HepG2 (cell line): ENCODE measurements at regions not wholly inside any gene's neighbourhood (a gene's known extent, or its start where the extent isn't known, plus 50 kb on each side); places are given as distances from the start of the nearest gene placed in this dataset.

ENCODE experiments used
- ARNT ChIP-seq: fragments of 450-650 bp; IDR thresholded peaks from 2 replicates; pipeline ENCODE4 v1.6.1; 2017
- ARNTL ChIP-seq: sonication (generic); formaldehyde crosslinking; IDR thresholded peaks from 2 replicates; pipeline ENCODE4 v1.4.0; 2020; ENCODE audit warnings: mild to moderate bottlenecking, missing genetic modification reagents
- BCL6 ChIP-seq: IDR thresholded peaks from 2 replicates; pipeline ENCODE4 v1.6.1; 2016; ENCODE audit warnings: missing genetic modification reagents, missing compliant biosample characterization
- CEBPG ChIP-seq: IDR thresholded peaks from 2 replicates; pipeline ENCODE4 v1.6.1; 2016
- DNMT1 ChIP-seq: sonication (generic); formaldehyde crosslinking; IDR thresholded peaks from 2 replicates; pipeline ENCODE4 v1.5.1; 2020; ENCODE audit warnings: mild to moderate bottlenecking, missing genetic modification reagents
- ESRRA ChIP-seq: sonication (generic); formaldehyde crosslinking; IDR thresholded peaks from 2 replicates; pipeline ENCODE4 v1.5.1; 2020; ENCODE audit warnings: mild to moderate bottlenecking, low read depth, missing genetic modification reagents
- JARID2 ChIP-seq: sonication (generic); formaldehyde crosslinking; IDR thresholded peaks from 2 replicates; pipeline ENCODE4 v1.8.1; 2023; ENCODE audit warnings: missing genetic modification reagents, inconsistent platforms; ENCODE audit not compliant: insufficient replicate concordance
- MIXL1 ChIP-seq: IDR thresholded peaks from 2 replicates; pipeline ENCODE4 v1.6.1; 2016
- NCOR1 ChIP-seq: fragments of 200-600 bp; sonication (generic); IDR thresholded peaks from 2 replicates; pipeline ENCODE4 v1.7.0; 2017; ENCODE audit warnings: antibody characterized with exemption, low read length, borderline replicate concordance
- NONO ChIP-seq, 2 experiments: fragments of 450-650 bp in 1 of 2; sonication (generic) in 1 of 2; formaldehyde crosslinking in 1 of 2; IDR thresholded peaks in 1 of 2; conservative IDR thresholded peaks in 1 of 2; 2 replicates each; pipeline versions ENCODE4 v1.6.1 to v1.8.0; 2017 to 2022; ENCODE audit warnings: mild to moderate bottlenecking in 1 of 2, missing genetic modification reagents in 1 of 2, moderate library complexity in 1 of 2
- PCBP2 ChIP-seq: fragments of 200-400 bp; formaldehyde crosslinking; optimal IDR thresholded peaks from 2 replicates; pipeline ENCODE3; 2018; ENCODE audit warnings: low read length, low read depth; ENCODE audit not compliant: poor library complexity, severe bottlenecking
- RFXANK ChIP-seq: IDR thresholded peaks from 2 replicates; pipeline ENCODE4 v1.6.1; 2016
- STAG1 ChIP-seq: sonication (generic); formaldehyde crosslinking; IDR thresholded peaks from 2 replicates; pipeline ENCODE4 v1.4.0; 2020; ENCODE audit warnings: missing genetic modification reagents
- ZKSCAN1 ChIP-seq: fragments of 150-350 bp; IDR thresholded peaks from 2 replicates; pipeline ENCODE4 v1.6.1; 2014; ENCODE audit warnings: low read length
- ZNF12 ChIP-seq: sonication (generic); formaldehyde crosslinking; IDR thresholded peaks from 2 replicates; pipeline ENCODE4 v1.5.0; 2020; ENCODE audit warnings: missing genetic modification reagents
- TF ChIP-seq, protein P1 (sequence below): sonication (generic); formaldehyde crosslinking; IDR thresholded peaks from 2 replicates; pipeline ENCODE4 v1.4.0; 2020; ENCODE audit warnings: missing genetic modification reagents, borderline replicate concordance
- TF ChIP-seq, protein P2 (sequence below): IDR thresholded peaks from 2 replicates; pipeline ENCODE4 v1.6.1; 2012; ENCODE audit warnings: inconsistent platforms
- TF ChIP-seq, protein P3 (sequence below): sonication (generic); formaldehyde crosslinking; IDR thresholded peaks from 2 replicates; pipeline ENCODE4 v1.4.0; 2020; ENCODE audit warnings: mild to moderate bottlenecking, missing genetic modification reagents
- TF ChIP-seq, protein P4 (sequence below): sonication (generic); formaldehyde crosslinking; IDR thresholded peaks from 2 replicates; pipeline ENCODE4 v1.5.0; 2020; ENCODE audit warnings: mild to moderate bottlenecking, missing genetic modification reagents
- TF ChIP-seq, protein P5 (sequence below): sonication (generic); formaldehyde crosslinking; IDR thresholded peaks from 2 replicates; pipeline ENCODE4 v1.5.1; 2020; ENCODE audit warnings: missing genetic modification reagents, mild to moderate bottlenecking, borderline replicate concordance

DNA sequence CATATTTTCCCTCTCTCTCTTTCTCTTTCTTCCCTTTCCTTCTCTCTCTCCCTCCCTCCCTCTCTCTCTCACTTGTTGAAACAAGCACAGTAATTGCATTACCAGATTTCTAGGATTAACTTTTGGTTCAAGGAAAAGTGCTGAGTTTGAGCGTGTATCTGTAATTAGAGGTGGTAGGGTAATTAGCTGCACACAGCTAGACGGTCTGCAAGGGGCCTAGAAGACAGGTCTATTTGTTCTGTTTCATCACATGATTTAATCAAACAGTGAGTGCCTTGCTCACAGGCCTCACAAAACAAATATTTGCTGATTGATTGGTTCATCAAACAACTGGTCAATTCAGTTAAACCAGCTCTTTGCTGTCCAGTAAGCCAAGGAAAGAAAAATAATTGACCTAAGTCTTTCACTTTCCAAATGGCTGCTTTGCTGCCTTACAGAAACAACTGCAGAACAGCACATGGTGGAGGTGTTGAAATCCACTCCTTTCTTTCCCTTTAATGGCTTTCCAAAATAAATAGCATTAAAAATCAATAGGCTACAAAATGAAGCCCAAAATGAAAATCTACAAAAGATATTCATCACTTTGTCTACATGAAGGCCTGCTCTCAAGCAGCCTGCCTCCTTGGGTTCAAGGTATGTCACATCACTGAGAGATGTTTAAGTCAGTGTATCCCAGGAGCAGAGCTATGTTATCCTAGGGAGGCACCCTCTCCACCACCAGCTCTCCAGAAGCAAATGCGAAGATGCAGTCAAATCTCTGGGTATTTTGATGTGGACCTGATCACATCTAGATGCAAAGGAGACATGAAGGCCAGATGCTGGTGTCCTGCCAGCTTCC lies 264.4 kb upstream of the SIX2 start (continued):
- TF ChIP-seq, protein P1, sequence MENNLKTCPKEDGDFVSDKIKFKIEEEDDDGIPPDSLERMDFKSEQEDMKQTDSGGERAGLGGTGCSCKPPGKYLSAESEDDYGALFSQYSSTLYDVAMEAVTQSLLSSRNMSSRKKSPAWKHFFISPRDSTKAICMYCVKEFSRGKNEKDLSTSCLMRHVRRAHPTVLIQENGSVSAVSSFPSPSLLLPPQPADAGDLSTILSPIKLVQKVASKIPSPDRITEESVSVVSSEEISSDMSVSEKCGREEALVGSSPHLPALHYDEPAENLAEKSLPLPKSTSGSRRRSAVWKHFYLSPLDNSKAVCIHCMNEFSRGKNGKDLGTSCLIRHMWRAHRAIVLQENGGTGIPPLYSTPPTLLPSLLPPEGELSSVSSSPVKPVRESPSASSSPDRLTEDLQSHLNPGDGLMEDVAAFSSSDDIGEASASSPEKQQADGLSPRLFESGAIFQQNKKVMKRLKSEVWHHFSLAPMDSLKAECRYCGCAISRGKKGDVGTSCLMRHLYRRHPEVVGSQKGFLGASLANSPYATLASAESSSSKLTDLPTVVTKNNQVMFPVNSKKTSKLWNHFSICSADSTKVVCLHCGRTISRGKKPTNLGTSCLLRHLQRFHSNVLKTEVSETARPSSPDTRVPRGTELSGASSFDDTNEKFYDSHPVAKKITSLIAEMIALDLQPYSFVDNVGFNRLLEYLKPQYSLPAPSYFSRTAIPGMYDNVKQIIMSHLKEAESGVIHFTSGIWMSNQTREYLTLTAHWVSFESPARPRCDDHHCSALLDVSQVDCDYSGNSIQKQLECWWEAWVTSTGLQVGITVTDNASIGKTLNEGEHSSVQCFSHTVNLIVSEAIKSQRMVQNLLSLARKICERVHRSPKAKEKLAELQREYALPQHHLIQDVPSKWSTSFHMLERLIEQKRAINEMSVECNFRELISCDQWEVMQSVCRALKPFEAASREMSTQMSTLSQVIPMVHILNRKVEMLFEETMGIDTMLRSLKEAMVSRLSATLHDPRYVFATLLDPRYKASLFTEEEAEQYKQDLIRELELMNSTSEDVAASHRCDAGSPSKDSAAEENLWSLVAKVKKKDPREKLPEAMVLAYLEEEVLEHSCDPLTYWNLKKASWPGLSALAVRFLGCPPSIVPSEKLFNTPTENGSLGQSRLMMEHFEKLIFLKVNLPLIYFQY (CRISPR knock-in tag) = 0 out of 2 replicates have a peak, but pooled peaks have one; percentile 48
- TF ChIP-seq ARNT (no peak), RFXANK (CRISPR knock-in tag) (0 out of 2 replicates have a peak, but pooled peaks have one; percentile 71), PCBP2 (no peak), MIXL1 (peak; percentile 100), ARNTL (CRISPR knock-in tag) (peak; percentile 82), NCOR1 (peak; percentile 90; the same call in 1 of the 2 replicates), STAG1 (CRISPR knock-in tag) (peak; percentile 38; the same call in 1 of the 2 replicates), NONO (IDR thresholded peaks at IDR 0.05) (no peak), NONO (CRISPR knock-in tag; conservative IDR thresholded peaks at IDR 0.05) (peak; percentile 93), DNMT1 (CRISPR knock-in tag) (no peak), BCL6 (peak; percentile 100), JARID2 (CRISPR knock-in tag) (peak; percentile 83), ZKSCAN1 (no peak), ESRRA (CRISPR knock-in tag) (peak; percentile 73), CEBPG (CRISPR knock-in tag) (peak; percentile 96), ZNF12 (CRISPR knock-in tag) (peak; percentile 83; the same call in 1 of the 2 replicates)
- TF ChIP-seq, protein P2, sequence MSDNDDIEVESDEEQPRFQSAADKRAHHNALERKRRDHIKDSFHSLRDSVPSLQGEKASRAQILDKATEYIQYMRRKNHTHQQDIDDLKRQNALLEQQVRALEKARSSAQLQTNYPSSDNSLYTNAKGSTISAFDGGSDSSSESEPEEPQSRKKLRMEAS = peak; percentile 71
- TF ChIP-seq, protein P3, sequence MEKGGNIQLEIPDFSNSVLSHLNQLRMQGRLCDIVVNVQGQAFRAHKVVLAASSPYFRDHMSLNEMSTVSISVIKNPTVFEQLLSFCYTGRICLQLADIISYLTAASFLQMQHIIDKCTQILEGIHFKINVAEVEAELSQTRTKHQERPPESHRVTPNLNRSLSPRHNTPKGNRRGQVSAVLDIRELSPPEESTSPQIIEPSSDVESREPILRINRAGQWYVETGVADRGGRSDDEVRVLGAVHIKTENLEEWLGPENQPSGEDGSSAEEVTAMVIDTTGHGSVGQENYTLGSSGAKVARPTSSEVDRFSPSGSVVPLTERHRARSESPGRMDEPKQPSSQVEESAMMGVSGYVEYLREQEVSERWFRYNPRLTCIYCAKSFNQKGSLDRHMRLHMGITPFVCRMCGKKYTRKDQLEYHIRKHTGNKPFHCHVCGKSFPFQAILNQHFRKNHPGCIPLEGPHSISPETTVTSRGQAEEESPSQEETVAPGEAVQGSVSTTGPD = no peak
- TF ChIP-seq, protein P4, sequence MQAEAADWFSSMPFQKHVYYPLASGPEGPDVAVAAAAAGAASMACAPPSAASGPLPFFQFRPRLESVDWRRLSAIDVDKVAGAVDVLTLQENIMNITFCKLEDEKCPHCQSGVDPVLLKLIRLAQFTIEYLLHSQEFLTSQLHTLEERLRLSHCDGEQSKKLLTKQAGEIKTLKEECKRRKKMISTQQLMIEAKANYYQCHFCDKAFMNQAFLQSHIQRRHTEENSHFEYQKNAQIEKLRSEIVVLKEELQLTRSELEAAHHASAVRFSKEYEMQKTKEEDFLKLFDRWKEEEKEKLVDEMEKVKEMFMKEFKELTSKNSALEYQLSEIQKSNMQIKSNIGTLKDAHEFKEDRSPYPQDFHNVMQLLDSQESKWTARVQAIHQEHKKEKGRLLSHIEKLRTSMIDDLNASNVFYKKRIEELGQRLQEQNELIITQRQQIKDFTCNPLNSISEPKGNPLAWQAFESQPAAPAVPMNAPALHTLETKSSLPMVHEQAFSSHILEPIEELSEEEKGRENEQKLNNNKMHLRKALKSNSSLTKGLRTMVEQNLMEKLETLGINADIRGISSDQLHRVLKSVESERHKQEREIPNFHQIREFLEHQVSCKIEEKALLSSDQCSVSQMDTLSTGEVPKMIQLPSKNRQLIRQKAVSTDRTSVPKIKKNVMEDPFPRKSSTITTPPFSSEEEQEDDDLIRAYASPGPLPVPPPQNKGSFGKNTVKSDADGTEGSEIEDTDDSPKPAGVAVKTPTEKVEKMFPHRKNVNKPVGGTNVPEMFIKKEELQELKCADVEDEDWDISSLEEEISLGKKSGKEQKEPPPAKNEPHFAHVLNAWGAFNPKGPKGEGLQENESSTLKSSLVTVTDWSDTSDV (CRISPR knock-in tag) = no peak
- TF ChIP-seq, protein P5, sequence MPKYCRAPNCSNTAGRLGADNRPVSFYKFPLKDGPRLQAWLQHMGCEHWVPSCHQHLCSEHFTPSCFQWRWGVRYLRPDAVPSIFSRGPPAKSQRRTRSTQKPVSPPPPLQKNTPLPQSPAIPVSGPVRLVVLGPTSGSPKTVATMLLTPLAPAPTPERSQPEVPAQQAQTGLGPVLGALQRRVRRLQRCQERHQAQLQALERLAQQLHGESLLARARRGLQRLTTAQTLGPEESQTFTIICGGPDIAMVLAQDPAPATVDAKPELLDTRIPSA (CRISPR knock-in tag) = no peak
